ENCODE measurements at regions not wholly inside any gene's neighbourhood (a gene's known extent, or its start where the extent isn't known, plus 50 kb on each side); places are given as distances from the start of the nearest gene placed in this dataset.

DNA sequence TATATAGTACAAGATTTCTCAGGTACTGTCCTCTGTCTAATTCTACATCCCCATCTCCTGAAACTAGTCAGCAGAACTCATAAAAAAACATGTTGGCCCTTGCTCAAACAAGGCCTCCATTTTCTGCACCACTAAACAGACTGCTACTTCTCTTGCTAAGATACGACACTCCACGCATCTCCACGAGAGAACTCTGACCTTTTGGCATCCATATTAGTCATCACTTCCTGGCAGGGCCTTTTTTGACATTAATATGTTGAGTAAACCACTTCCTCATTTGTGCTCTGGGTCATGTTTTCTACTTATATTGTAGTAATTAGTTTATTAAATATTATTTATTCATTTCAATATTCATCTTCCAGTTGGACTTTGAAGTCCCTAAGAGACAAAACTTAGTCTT is 65.6 kb downstream of the DCAF8L1 start:
- DNase-seq (ENCODE audit: low spot score) (no peak), ATAC-seq (no peak)
- no peak overlapping the region for H3K27ac Mint-ChIP-seq
- no peaks in the 10 kb centered on the region for H3K4me1 Mint-ChIP-seq
- H3K9me3 Mint-ChIP-seq: no peaks in the 10 kb centered on the region
- POLR2A ChIA-PET: no interaction called here
- CTCF ChIA-PET: no interaction called here
- H3K4me3 Mint-ChIP-seq: no peak overlapping the region
- no peaks in the 10 kb centered on the region for H3K27me3 Mint-ChIP-seq (ENCODE audit: low read depth)
- H3K36me3 Mint-ChIP-seq: no peaks in the 10 kb centered on the region
- TF ChIP-seq FOXK1 (CRISPR knock-in tag; IDR thresholded peaks at IDR 0.05) (no peak), HMGA2 (CRISPR knock-in tag; IDR thresholded peaks at IDR 0.05) (no peak), CREB1 (CRISPR knock-in tag; IDR thresholded peaks at IDR 0.05) (no peak)
- TF ChIP-seq, protein P1, sequence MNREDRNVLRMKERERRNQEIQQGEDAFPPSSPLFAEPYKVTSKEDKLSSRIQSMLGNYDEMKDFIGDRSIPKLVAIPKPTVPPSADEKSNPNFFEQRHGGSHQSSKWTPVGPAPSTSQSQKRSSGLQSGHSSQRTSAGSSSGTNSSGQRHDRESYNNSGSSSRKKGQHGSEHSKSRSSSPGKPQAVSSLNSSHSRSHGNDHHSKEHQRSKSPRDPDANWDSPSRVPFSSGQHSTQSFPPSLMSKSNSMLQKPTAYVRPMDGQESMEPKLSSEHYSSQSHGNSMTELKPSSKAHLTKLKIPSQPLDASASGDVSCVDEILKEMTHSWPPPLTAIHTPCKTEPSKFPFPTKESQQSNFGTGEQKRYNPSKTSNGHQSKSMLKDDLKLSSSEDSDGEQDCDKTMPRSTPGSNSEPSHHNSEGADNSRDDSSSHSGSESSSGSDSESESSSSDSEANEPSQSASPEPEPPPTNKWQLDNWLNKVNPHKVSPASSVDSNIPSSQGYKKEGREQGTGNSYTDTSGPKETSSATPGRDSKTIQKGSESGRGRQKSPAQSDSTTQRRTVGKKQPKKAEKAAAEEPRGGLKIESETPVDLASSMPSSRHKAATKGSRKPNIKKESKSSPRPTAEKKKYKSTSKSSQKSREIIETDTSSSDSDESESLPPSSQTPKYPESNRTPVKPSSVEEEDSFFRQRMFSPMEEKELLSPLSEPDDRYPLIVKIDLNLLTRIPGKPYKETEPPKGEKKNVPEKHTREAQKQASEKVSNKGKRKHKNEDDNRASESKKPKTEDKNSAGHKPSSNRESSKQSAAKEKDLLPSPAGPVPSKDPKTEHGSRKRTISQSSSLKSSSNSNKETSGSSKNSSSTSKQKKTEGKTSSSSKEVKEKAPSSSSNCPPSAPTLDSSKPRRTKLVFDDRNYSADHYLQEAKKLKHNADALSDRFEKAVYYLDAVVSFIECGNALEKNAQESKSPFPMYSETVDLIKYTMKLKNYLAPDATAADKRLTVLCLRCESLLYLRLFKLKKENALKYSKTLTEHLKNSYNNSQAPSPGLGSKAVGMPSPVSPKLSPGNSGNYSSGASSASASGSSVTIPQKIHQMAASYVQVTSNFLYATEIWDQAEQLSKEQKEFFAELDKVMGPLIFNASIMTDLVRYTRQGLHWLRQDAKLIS (CRISPR knock-in tag; IDR thresholded peaks at IDR 0.05; ENCODE audit: borderline replicate concordance): no peak
- TF ChIP-seq, protein P2, sequence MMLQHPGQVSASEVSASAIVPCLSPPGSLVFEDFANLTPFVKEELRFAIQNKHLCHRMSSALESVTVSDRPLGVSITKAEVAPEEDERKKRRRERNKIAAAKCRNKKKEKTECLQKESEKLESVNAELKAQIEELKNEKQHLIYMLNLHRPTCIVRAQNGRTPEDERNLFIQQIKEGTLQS (CRISPR knock-in tag; conservative IDR thresholded peaks at IDR 0.05): no peak
- TF ChIP-seq, protein P3, sequence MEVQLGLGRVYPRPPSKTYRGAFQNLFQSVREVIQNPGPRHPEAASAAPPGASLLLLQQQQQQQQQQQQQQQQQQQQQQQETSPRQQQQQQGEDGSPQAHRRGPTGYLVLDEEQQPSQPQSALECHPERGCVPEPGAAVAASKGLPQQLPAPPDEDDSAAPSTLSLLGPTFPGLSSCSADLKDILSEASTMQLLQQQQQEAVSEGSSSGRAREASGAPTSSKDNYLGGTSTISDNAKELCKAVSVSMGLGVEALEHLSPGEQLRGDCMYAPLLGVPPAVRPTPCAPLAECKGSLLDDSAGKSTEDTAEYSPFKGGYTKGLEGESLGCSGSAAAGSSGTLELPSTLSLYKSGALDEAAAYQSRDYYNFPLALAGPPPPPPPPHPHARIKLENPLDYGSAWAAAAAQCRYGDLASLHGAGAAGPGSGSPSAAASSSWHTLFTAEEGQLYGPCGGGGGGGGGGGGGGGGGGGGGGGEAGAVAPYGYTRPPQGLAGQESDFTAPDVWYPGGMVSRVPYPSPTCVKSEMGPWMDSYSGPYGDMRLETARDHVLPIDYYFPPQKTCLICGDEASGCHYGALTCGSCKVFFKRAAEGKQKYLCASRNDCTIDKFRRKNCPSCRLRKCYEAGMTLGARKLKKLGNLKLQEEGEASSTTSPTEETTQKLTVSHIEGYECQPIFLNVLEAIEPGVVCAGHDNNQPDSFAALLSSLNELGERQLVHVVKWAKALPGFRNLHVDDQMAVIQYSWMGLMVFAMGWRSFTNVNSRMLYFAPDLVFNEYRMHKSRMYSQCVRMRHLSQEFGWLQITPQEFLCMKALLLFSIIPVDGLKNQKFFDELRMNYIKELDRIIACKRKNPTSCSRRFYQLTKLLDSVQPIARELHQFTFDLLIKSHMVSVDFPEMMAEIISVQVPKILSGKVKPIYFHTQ (CRISPR knock-in tag; IDR thresholded peaks at IDR 0.05): no peak
- TF ChIP-seq, protein P4, sequence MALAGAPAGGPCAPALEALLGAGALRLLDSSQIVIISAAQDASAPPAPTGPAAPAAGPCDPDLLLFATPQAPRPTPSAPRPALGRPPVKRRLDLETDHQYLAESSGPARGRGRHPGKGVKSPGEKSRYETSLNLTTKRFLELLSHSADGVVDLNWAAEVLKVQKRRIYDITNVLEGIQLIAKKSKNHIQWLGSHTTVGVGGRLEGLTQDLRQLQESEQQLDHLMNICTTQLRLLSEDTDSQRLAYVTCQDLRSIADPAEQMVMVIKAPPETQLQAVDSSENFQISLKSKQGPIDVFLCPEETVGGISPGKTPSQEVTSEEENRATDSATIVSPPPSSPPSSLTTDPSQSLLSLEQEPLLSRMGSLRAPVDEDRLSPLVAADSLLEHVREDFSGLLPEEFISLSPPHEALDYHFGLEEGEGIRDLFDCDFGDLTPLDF (CRISPR knock-in tag; IDR thresholded peaks at IDR 0.05): no peak

DNA sequence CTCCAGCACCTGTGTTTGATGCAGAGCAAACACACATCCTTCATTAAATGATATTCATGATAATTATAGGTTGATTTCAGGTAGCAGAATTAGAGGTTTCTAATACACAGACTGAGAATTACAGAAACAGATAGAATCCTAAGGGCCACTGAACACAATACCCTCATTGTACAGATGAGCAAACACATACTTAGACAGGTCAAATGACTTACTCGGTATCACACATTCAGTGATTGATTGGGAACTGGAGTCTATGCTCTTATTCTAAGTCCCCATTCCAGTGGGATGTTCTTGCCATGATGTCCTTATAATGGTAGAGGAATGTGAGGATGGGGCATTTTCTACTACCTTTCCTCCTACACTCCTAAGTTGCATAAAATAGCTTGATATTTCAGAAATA is 70.8 kb downstream of the DCAF8L1 start:
- ATAC-seq: no peak
- TF ChIP-seq SP1 (CRISPR knock-in tag; conservative IDR thresholded peaks at IDR 0.05) (no peak), MXD4 (CRISPR knock-in tag; IDR thresholded peaks at IDR 0.05; ENCODE audit: borderline replicate concordance) (no peak), ZNF416 (CRISPR knock-in tag; IDR thresholded peaks at IDR 0.05) (no peak), ZNF121 (CRISPR knock-in tag; IDR thresholded peaks at IDR 0.05) (no peak), FOXK1 (CRISPR knock-in tag; IDR thresholded peaks at IDR 0.05) (no peak), ATF1 (CRISPR knock-in tag; IDR thresholded peaks at IDR 0.05) (no peak), ZNF671 (CRISPR knock-in tag; IDR thresholded peaks at IDR 0.05) (no peak)
- TF ChIP-seq, protein P3 (CRISPR knock-in tag; IDR thresholded peaks at IDR 0.05): no peak
- Mint-ChIP-seq H3K27ac (no peak overlapping the region), H3K27me3 (ENCODE audit: low read depth) (no peaks in the 10 kb centered on the region), H3K36me3 (no peaks in the 10 kb centered on the region), H3K4me1 (no peaks in the 10 kb centered on the region), H3K9me3 (no peaks in the 10 kb centered on the region), H3K4me3 (no peak overlapping the region)
- ChIA-PET POLR2A (no interaction called here), CTCF (no interaction called here)
- no peak for DNase-seq (ENCODE audit: low spot score)
